HG02885 (cell line): ENCODE measurements at regions not wholly inside any gene's neighbourhood (a gene's known extent, or its start where the extent isn't known, plus 50 kb on each side); places are given as distances from the start of the nearest gene placed in this dataset.
"Not testable (repeated sequence)": the region's sequence is repeated elsewhere in the genome, so short reads cannot be mapped to it uniquely, and the experiment has no call there.

Experiments
- ATAC-seq: cut with Tn5 transposase; IDR thresholded peaks from one replicate; pipeline ENCODE4 v1.9.1; 2021; ENCODE audit warnings: mild to moderate bottlenecking; ENCODE audit not compliant: unreplicated experiment, poor library complexity

- ATAC-seq = not testable (repeated sequence)
Observed at GRCh38 chr21:14009238-14009981, 201.3 kb downstream of the LIPI start.

- not testable (repeated sequence) for ATAC-seq
Observed at GRCh38 chr21:14008436-14008835, 202.3 kb downstream of the LIPI start.

- ATAC-seq = not testable (repeated sequence)
Observed at GRCh38 chr21:14008006-14008405, 202.7 kb downstream of the LIPI start.

GRCh38 chr21:14006144-14006543 lies 204.6 kb downstream of the LIPI start:
- ATAC-seq = not testable (repeated sequence)

- not testable (repeated sequence) for ATAC-seq
Observed at GRCh38 chr21:13986996-13987958, 223.5 kb downstream of the LIPI start.

- not testable (repeated sequence) for ATAC-seq
Observed at GRCh38 chr21:13985865-13986863, 224.6 kb downstream of the LIPI start.

- not testable (repeated sequence) for ATAC-seq
Observed at GRCh38 chr21:13985137-13985864, 225.5 kb downstream of the LIPI start.

- not testable (repeated sequence) for ATAC-seq
Observed at GRCh38 chr21:13984728-13985127, 226.0 kb downstream of the LIPI start.

- not testable (repeated sequence) for ATAC-seq
Observed at GRCh38 chr21:13981176-13982087, 229.3 kb downstream of the LIPI start.

GRCh38 chr21:13980115-13980662 lies 230.6 kb downstream of the LIPI start:
- peak; percentile 93 for ATAC-seq

- ATAC-seq = not testable (repeated sequence)
Observed at GRCh38 chr21:13979608-13980007, 231.1 kb downstream of the LIPI start.

- ATAC-seq = not testable (repeated sequence)
Observed at GRCh38 chr21:13974582-13974981, 236.2 kb downstream of the LIPI start.

GRCh38 chr21:13969853-13970252 lies 240.9 kb downstream of the LIPI start:
- not testable (repeated sequence) for ATAC-seq

- not testable (repeated sequence) for ATAC-seq
Observed at GRCh38 chr21:13969002-13969401, 241.8 kb downstream of the LIPI start.

- not testable (repeated sequence) for ATAC-seq
Observed at GRCh38 chr21:13963259-13963658, 247.5 kb downstream of the LIPI start.

GRCh38 chr21:13937236-13937635 lies 273.5 kb downstream of the LIPI start:
- ATAC-seq = no peak

GRCh38 chr21:13936033-13936937 lies 274.5 kb downstream of the LIPI start:
- ATAC-seq = not testable (repeated sequence)
